GM23248 (cell line): ENCODE measurements at regions not wholly inside any gene's neighbourhood (a gene's known extent, or its start where the extent isn't known, plus 50 kb on each side); places are given as distances from the start of the nearest gene placed in this dataset.

Source experiments
- EZH2 ChIP-seq: fragments of 200-600 bp; sonication (generic); IDR thresholded peaks from 2 replicates; pipeline ENCODE4 v1.6.1; 2018; ENCODE audit warnings: antibody characterized with exemption, mild to moderate bottlenecking; ENCODE audit not compliant: insufficient read depth, poor library complexity, severe bottlenecking
- EZH2phosphoT487 ChIP-seq: fragments of 200-600 bp; sonication (generic); IDR thresholded peaks from 2 replicates; pipeline ENCODE4 v1.6.1; 2018; ENCODE audit warnings: antibody characterized with exemption, moderate library complexity, mild to moderate bottlenecking, low read depth; ENCODE audit not compliant: insufficient read depth

DNA sequence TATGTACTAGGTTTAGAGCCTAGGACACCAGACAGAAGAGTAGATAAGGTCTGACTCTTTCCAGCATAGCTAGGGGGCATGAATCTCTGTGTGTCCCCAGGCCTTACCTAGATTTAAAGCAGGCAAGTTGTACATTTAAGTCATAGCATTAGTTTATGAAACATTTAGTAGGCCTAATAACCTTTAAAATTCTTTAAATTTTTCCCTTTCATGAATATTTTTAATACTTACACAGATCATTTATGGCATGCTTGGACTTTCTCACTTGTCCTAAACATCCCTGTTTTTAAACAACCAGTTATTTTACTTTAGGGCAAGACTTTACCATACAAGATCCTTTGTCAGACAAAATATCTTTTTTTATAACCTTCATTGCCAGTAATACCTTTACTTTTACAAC, 258.4 kb upstream of the ZRANB2 start:
- TF ChIP-seq EZH2phosphoT487 (no peak), EZH2 (no peak)
